HG03439 (cell line): ENCODE measurements at regions not wholly inside any gene's neighbourhood (a gene's known extent, or its start where the extent isn't known, plus 50 kb on each side); places are given as distances from the start of the nearest gene placed in this dataset.
"Not testable (repeated sequence)": the region's sequence is repeated elsewhere in the genome, so short reads cannot be mapped to it uniquely, and the experiment has no call there.

Experiments
- ATAC-seq: cut with Tn5 transposase; IDR thresholded peaks from one replicate; pipeline ENCODE4 v1.9.1; 2021; ENCODE audit warnings: mild to moderate bottlenecking, moderate library complexity; ENCODE audit not compliant: unreplicated experiment

DNA sequence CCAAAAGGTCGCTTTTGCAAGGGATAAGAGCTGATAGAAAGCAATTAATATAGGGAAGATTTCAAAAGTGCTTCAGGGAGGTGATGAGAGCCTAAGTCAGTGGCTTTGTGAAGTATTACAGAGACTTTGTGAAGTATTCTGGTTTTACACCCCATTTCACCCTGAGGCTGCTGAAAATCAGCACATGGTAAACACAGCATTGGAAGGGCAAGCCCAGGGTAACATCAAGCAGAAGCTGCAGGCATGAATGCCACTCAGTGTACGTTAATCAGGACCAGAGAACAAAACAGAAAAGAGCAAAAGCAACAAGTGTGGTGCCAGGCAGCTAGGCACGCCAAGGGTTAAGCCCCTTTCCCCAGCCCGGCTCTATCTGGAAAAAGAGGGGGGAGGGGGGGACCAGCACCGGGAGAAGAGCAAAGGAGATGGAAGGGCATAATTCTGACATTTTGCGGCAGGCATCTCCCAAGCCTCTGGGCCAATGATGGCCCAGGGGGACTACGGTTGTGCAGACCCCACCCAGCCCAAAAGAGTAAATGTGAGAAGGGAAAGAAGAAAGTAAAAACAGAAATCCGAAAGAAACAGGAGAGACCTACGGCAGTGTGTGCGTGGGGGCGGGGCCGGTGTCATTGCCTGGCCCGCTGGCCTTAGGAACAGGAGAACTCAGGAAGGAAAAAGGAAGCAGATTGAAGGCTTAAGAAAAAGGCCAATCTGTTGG, 58.9 kb downstream of the DHRS2 start:
- ATAC-seq: no peak

- no peak for ATAC-seq
Measured at GRCh38 chr14:23695664-23695999, 59.5 kb downstream of the DHRS2 start.

- no peak for ATAC-seq
Measured at GRCh38 chr14:23696701-23697239, 60.6 kb downstream of the DHRS2 start.

GRCh38 chr14:23697680-23698079, 61.5 kb downstream of the DHRS2 start:
- no peak for ATAC-seq

DNA sequence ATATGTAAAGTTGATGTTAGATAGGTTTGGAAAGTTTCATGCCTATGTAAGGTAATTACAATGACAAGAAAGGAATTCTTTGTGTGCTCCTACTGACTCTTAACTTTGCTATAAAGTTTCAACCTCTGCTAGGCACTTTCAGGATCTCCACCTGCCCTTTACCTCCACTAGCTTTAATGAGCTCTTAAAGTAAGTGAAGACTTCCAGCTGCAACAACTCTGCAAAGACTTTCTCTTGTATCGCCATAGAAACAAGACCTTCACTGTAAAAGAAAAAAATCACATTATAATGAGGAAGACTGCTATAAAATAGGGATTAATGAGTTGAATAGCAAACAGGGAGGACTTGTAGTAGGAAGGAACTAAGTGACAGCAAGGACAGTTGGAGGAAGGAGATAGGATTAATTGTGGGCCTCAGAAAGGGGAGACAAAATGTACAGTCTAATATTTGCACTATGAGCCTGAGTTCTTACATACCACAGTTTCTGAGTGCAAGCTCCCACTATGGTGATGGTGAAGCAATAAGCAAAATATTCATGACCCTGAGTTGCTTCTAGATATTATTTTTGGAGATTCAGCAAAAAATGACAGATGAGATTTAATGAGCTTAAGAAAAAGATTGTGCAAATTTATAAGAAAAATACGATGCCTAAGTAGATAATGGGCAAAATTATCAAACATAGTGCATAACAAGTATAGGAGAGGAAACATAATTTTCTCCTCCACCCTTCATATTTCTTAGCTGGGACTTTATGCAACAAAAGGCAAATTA, 66.7 kb downstream of the DHRS2 start:
- ATAC-seq: no peak

DNA sequence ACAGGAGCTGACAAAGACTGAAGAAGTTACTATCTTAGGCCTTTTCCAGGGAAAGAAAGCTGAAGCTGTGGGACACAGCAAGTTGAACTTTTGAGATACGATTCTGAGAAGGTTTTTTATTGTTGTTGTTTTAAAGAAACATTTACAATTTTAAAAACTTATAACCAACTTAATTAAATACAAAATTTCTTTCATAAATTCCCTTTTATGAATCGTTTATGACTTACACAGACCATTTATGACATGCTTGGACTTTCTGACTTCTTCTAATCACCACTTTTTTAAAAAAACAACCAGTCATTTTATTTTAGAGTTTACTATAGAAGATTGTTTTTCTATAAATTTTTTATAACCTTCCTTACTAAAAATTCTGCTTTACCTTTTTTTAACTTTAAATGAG, 68.7 kb downstream of the DHRS2 start:
- ATAC-seq: no peak

DNA sequence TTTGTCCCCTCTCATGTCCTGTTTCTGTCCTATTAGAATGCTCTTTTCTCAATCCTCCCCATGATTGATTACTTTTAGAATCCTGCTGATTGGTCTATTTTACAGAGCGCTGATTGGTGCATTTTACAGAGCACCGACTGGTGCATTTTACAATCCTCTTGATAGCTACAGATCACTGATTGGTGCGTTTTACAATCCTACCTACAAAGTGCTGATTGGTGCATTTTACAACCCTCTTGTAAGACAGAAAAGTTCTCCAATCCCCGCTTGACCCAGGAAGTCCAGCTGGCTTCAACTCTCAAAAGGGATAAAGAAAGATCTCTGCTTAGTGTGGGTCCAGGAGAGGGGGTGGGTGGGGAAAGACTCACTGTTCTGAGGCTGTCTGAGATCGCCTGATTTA, 71.3 kb downstream of the DHRS2 start:
- ATAC-seq: no peak

GRCh38 chr14:23708343-23708742, 72.2 kb downstream of the DHRS2 start:
- no peak for ATAC-seq

DNA sequence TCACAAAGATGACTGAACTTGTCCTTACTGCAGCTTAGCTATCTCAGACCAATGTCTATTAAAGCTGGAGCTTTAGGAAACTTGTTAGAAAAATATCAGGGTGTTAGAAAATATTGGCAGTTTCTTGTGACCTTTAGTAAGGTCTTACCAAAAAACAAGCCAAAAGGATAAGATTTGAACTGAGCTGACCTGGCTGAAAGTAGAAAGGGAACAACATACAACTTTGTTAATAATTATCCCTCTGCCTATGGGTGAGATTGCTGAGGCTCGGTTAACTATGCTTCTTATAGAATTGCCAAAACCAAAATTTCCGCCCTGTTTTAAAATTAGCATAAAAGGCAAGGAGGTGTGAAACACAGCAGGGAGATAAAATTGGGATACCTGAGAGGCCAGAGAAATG, 73.8 kb downstream of the DHRS2 start:
- ATAC-seq: no peak

GRCh38 chr14:23712287-23712686, 76.1 kb downstream of the DHRS2 start:
- no peak for ATAC-seq

GRCh38 chr14:23719225-23719985, 83.2 kb downstream of the DHRS2 start:
- no peak for ATAC-seq

GRCh38 chr14:23722675-23723074, 86.5 kb downstream of the DHRS2 start:
- ATAC-seq: no peak

GRCh38 chr14:23723911-23724310, 87.7 kb downstream of the DHRS2 start:
- ATAC-seq: no peak

DNA sequence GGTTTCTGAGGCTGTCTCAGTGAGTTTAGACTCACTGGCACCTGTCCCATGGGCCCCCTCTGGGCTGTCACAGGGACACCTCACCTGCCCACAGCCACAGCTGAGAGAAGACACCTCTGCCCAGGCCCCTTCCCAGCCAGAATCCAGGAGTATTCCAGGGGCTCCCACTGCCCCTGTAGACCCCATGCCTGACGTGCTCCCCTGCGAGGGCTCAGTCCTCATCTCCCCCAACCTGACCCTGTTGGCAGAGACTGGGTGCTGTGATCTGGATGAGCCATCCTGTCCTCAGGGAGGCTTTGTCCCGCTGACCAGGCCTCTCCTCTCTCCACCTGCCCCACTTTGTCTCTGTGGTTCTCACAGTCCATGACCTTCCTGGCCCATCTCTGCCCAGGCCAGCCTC, 89.4 kb downstream of the DHRS2 start:
- ATAC-seq: no peak

- ATAC-seq: no peak
Measured at GRCh38 chr14:23725980-23726710, 90.0 kb downstream of the DHRS2 start.

GRCh38 chr14:23727566-23728335, 91.6 kb downstream of the DHRS2 start:
- ATAC-seq: no peak

DNA sequence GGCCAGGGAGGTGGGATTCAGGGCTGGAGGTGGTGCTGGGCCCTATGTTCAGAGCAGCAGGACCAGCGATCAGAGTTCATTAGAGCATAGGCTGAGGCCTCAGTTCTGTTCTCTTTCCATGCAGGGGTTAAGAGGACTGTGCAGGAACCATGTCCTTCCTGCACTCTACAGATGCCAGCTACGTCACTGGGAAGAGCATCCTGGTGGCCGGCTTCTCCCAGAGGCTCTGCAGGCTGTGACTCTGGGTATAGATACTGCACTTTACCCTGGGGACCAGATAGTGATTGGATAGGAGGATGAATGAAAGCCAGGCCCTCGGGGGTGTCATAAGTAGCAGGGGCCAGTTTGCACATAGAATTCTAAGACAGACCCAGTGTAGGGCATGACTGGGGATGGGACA, 92.6 kb downstream of the DHRS2 start:
- no peak for ATAC-seq

DNA sequence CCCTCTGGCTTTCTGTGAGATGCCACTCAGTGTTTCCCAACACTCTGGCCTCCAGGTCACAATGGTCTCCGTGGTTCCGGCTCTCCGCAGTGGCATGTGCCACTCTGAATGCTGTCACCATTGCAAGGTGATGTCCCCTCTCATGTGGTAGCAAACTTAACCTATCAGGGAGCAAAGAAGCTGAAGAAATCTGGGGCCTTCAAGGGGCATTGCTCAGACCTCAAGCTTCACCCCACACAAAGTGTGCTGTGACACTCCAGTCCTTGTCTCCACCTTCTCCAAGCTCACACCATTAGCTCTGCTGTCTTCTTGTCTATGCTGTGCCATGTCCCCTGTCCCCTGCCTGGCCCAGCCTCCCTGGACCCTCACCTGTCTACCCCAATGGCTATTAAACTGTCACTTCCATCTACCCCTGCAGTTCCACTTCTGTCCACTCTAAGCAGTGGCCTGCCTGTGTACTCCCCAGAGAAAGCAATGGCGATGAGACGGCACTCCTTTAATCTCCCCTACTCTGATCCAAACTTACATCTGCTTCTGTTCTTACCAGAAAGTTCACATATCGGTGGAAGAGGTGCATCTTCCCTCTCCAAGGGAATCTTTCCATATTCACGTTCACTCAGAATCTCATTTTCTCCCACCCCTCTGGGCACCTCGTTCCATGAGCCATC, 93.7 kb downstream of the DHRS2 start:
- ATAC-seq: no peak

DNA sequence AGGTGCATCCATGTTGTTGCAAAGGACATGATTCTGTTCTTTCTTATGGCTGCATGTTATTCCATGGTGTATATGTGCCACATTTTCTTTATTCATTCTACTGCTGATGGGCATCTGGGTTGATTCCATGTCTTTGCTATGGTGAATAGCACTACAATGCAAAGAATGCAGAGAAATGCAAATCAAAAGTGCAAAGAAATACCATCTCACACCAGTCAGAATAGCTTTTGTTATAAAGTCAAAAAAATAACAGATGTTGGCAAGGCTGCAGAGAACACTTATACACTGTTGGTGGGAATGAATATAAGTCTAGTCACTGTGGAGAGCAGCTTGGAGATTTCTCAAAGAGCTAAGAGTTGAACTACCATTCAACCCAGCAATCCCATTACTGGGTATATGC, 99.2 kb downstream of the DHRS2 start:
- ATAC-seq: no peak

GRCh38 chr14:23744368-23744767, 108.2 kb downstream of the DHRS2 start:
- ATAC-seq: not testable (repeated sequence)
